Vagina (tissue), 2 donors: ENCODE measurements at regions not wholly inside any gene's neighbourhood (a gene's known extent, or its start where the extent isn't known, plus 50 kb on each side); places are given as distances from the start of the nearest gene placed in this dataset.

ENCODE experiments used
- CTCF ChIP-seq, 3 experiments: fragments of 450-650 bp in 2 of 3; fragments of 200-600 bp in 1 of 3; sonication (generic) in 1 of 3; IDR thresholded peaks; one replicate each; pipeline ENCODE4 v1.5.1; 2017 to 2019; ENCODE audit warnings: antibody characterized with exemption in 3 of 3, mild to moderate bottlenecking in 2 of 3, moderate library complexity in 2 of 3
- POLR2A ChIP-seq, 2 donors: fragments of 450-650 bp; IDR thresholded peaks; one replicate each; pipeline ENCODE4 v1.6.1; 2017; ENCODE audit warnings: antibody characterized with exemption in 2 of 2, mild to moderate bottlenecking in 2 of 2, moderate library complexity in 2 of 2

GRCh38 chr3:88480822-88481221, 331.1 kb downstream of the C3orf38 start:
- TF ChIP-seq CTCF (IDR thresholded peaks at IDR 0.05) (no peak), POLR2A (IDR thresholded peaks at IDR 0.05) (no peak)
